OCI-LY7 (cell line): ENCODE measurements at regions not wholly inside any gene's neighbourhood (a gene's known extent, or its start where the extent isn't known, plus 50 kb on each side); places are given as distances from the start of the nearest gene placed in this dataset.

ENCODE experiments used
- BruUV-seq: library from RNA; stranded (reverse); fragments of 400-500 nt; replicated peaks from 2 replicates; lab custom pipeline; 2021; lab: Mats Ljungman, UMichigan
- CTCF ChIA-PET: fragments of 300-600 bp; sonication (Branson Sonifier 250); formaldehyde crosslinking; loops from one replicate; lab custom pipeline; 2022; ENCODE audit warnings: antibody characterized with exemption; ENCODE audit not compliant: unreplicated experiment; lab: Charles Lee
- POLR2A ChIA-PET: fragments of 300-600 bp; sonication (Branson Sonifier 250); formaldehyde crosslinking; loops from one replicate; lab custom pipeline; 2022; ENCODE audit warnings: antibody characterized with exemption; lab: Charles Lee
- DNase-seq: peaks from one replicate; pipeline ENCODE4 v3.0.0-alpha.2; 2015; ENCODE audit warnings: low spot score
- H2AFZ ChIP-seq: fragments of 200-600 bp; sonication (generic), shearing (Covaris generic); 2 replicates; pipeline ENCODE4 v1.6.1; 2014; ENCODE audit warnings: mild to moderate bottlenecking, antibody characterized with exemption, low read length, moderate library complexity
- H3K27ac ChIP-seq: fragments of 200-600 bp; sonication (generic); 2 replicates; pipeline ENCODE4 v1.5.1; 2014; ENCODE audit warnings: mixed run types, low read depth, mild to moderate bottlenecking, moderate library complexity, low read length, inconsistent platforms; ENCODE audit not compliant: poor library complexity, severe bottlenecking
- H3K36me3 ChIP-seq: fragments of 200-600 bp; sonication (generic); 2 replicates; pipeline ENCODE4 v1.6.1; 2014; ENCODE audit warnings: mild to moderate bottlenecking, antibody characterized with exemption, low read length, moderate library complexity, mixed read lengths; ENCODE audit not compliant: insufficient read depth
- H3K4me1 ChIP-seq: fragments of 200-600 bp; sonication (generic); 2 replicates; pipeline ENCODE4 v1.5.1; 2014; ENCODE audit warnings: mild to moderate bottlenecking, low read length; ENCODE audit not compliant: insufficient read depth, poor library complexity, severe bottlenecking
- H3K4me2 ChIP-seq: fragments of 200-600 bp; sonication (generic); 2 replicates; pipeline ENCODE4 v1.6.1; 2014; ENCODE audit warnings: mild to moderate bottlenecking, low read length
- H3K4me3 ChIP-seq: fragments of 200-600 bp; sonication (generic); 2 replicates; pipeline ENCODE4 v1.5.1; 2014; ENCODE audit warnings: mild to moderate bottlenecking, low read depth, low read length; ENCODE audit not compliant: poor library complexity, severe bottlenecking
- H3K79me2 ChIP-seq: fragments of 200-600 bp; sonication (generic); 2 replicates; pipeline ENCODE4 v1.6.1; 2016; ENCODE audit warnings: low read depth, mild to moderate bottlenecking, low read length, moderate library complexity, mixed read lengths; ENCODE audit not compliant: insufficient read depth
- H3K9me2 ChIP-seq: fragments of 200-600 bp; sonication (generic); 2 replicates; pipeline ENCODE4 v1.6.1; 2016; ENCODE audit warnings: mild to moderate bottlenecking, low read length, mixed read lengths; ENCODE audit not compliant: insufficient read depth
- H3K9me3 ChIP-seq: fragments of 200-600 bp; sonication (generic); 2 replicates; pipeline ENCODE4 v1.6.1; 2014; ENCODE audit warnings: mild to moderate bottlenecking, mixed run types, low read length, mixed read lengths
- H4K20me1 ChIP-seq: fragments of 200-600 bp; sonication (generic); 2 replicates; pipeline ENCODE4 v1.6.1; 2014; ENCODE audit warnings: mild to moderate bottlenecking, antibody characterized with exemption, low read length, moderate library complexity, mixed read lengths; ENCODE audit not compliant: insufficient read depth
- CTCF ChIP-seq: fragments of 200-600 bp; sonication (generic); conservative IDR thresholded peaks from 2 replicates; pipeline ENCODE4 v1.5.1; 2014; ENCODE audit warnings: mild to moderate bottlenecking, antibody characterized with exemption, low read length, moderate library complexity, mixed read lengths
- EZH2phosphoT487 ChIP-seq: fragments of 200-600 bp; sonication (generic); IDR thresholded peaks from 2 replicates; pipeline ENCODE4 v1.6.1; 2018; ENCODE audit warnings: low read depth, borderline replicate concordance, mild to moderate bottlenecking, mixed run types, antibody characterized with exemption, low read length, moderate library complexity, mixed read lengths
- intact Hi-C: fragments of 100-400 bp; cut with micrococcal nuclease; formaldehyde crosslinking; loops from one replicate; pipeline ENCODE4 v1.10.0; 2022; ENCODE audit not compliant: unreplicated experiment

- H4K20me1 ChIP-seq, result no peaks in the 10 kb centered on the region
- no peaks in the 10 kb centered on the region for H3K79me2 ChIP-seq
- no peak overlapping the region for H2AFZ ChIP-seq
- no peaks in the 10 kb centered on the region for H3K36me3 ChIP-seq
- no peak overlapping the region for H3K4me2 ChIP-seq
- H3K27ac ChIP-seq, result no peak overlapping the region
- no peak for DNase-seq
- H3K9me3 ChIP-seq, result no peaks in the 10 kb centered on the region
- no peaks in the 10 kb centered on the region for H3K4me1 ChIP-seq
- ChIA-PET CTCF (no interaction called here), POLR2A (interaction anchor here (0.6 to 0.7 kb wide), 2 partner anchors 17 to 920 kb away, joined by 3 read pairs; no protein-coding TSS in a partner anchor)
- no peaks in the 10 kb centered on the region for H3K9me2 ChIP-seq
- TF ChIP-seq EZH2phosphoT487 (no peak), CTCF (no peak)
- no TSS peak for BruUV-seq
- no peak overlapping the region for H3K4me3 ChIP-seq
- intact Hi-C loops, result loop anchor here (5.0 kb wide), 1 partner anchor 779 kb away; no protein-coding TSS in a partner anchor
Measured at GRCh38 chr4:18403327-18403726, 381.8 kb upstream of the LCORL start.

GRCh38 chr4:18401868-18402267 is 380.3 kb upstream of the LCORL start:
- Histone ChIP-seq H3K4me1 (no peaks in the 10 kb centered on the region), H3K36me3 (no peaks in the 10 kb centered on the region), H3K27ac (no peak overlapping the region), H4K20me1 (no peaks in the 10 kb centered on the region), H3K9me3 (no peaks in the 10 kb centered on the region), H3K4me2 (no peak overlapping the region), H3K79me2 (no peaks in the 10 kb centered on the region), H2AFZ (no peak overlapping the region), H3K9me2 (no peaks in the 10 kb centered on the region), H3K4me3 (no peak overlapping the region)
- ChIA-PET POLR2A (no interaction called here), CTCF (no interaction called here)
- no TSS peak for BruUV-seq
- intact Hi-C loops, result loop anchor here (5.0 kb wide), 1 partner anchor 780 kb away; no protein-coding TSS in a partner anchor
- DNase-seq, result no peak
- no peak for TF ChIP-seq CTCF
- TF ChIP-seq EZH2phosphoT487, result no peak

DNA sequence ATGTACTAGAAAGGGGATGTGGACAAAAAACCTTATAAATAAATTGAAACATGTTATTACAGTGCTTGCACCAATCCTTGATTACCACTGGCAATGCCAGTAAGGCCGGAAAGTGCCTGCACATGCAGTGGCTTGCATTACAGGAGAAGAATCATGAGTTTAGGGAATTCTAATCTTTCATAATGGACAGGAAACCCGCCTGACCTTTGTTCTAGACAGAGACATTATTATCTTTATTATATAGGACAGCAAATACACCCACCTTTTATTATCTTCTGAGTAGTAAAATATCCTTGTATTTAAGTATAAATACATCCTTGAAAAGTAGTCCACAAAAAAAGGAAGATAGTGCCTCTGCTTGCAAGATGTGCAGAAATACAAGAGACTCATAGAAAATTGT is 379.9 kb upstream of the LCORL start:
- Histone ChIP-seq H3K4me3 (no peak overlapping the region), H3K9me2 (no peaks in the 10 kb centered on the region), H4K20me1 (no peaks in the 10 kb centered on the region), H3K9me3 (no peaks in the 10 kb centered on the region), H3K27ac (no peak overlapping the region), H3K4me1 (no peaks in the 10 kb centered on the region), H2AFZ (no peak overlapping the region), H3K4me2 (no peak overlapping the region), H3K79me2 (no peaks in the 10 kb centered on the region), H3K36me3 (no peaks in the 10 kb centered on the region)
- no peak for TF ChIP-seq CTCF
- no peak for TF ChIP-seq EZH2phosphoT487
- intact Hi-C loops, result loop anchor here (5.0 kb wide), 1 partner anchor 781 kb away; no protein-coding TSS in a partner anchor
- no TSS peak for BruUV-seq
- ChIA-PET POLR2A (no interaction called here), CTCF (no interaction called here)
- no peak for DNase-seq
